MM.1S (cell line): ENCODE measurements at regions not wholly inside any gene's neighbourhood (a gene's known extent, or its start where the extent isn't known, plus 50 kb on each side); places are given as distances from the start of the nearest gene placed in this dataset.
"Not testable (repeated sequence)": the region's sequence is repeated elsewhere in the genome, so short reads cannot be mapped to it uniquely, and the experiment has no call there.

Experiments
- DNase-seq: peaks from one replicate; pipeline ENCODE4 v3.0.0-alpha.2; 2015
- H2AFZ ChIP-seq: fragments of 300-600 bp; sonication (generic); 2 replicates; pipeline ENCODE4 v1.6.0; 2016; ENCODE audit warnings: antibody characterized with exemption, low read length
- H3F3A ChIP-seq: fragments of 300-600 bp; sonication (generic); 2 replicates; pipeline ENCODE4 v1.6.1; 2016; ENCODE audit warnings: mild to moderate bottlenecking, antibody characterized with exemption, low read length, moderate library complexity, mixed read lengths; ENCODE audit not compliant: insufficient read depth
- H3K27ac ChIP-seq: fragments of 300-600 bp; sonication (generic); 2 replicates; pipeline ENCODE4 v1.5.1; 2016; ENCODE audit warnings: mild to moderate bottlenecking, low read length
- H3K27me3 ChIP-seq: fragments of 300-600 bp; sonication (generic); replicated peaks from 2 replicates; pipeline ENCODE4 v1.6.0; 2016; ENCODE audit warnings: low read length; ENCODE audit not compliant: insufficient read depth
- H3K36me3 ChIP-seq: fragments of 300-600 bp; sonication (generic); replicated peaks from 2 replicates; pipeline ENCODE4 v1.6.1; 2016; ENCODE audit warnings: mild to moderate bottlenecking, low read length, mixed read lengths; ENCODE audit not compliant: insufficient read depth
- H3K4me1 ChIP-seq: fragments of 300-600 bp; sonication (generic); 2 replicates; pipeline ENCODE4 v1.6.1; 2016; ENCODE audit warnings: low read length, mixed read lengths
- H3K4me2 ChIP-seq: fragments of 300-600 bp; sonication (generic); 2 replicates; pipeline ENCODE4 v1.6.0; 2016; ENCODE audit warnings: low read depth, low read length
- H3K4me3 ChIP-seq: fragments of 300-600 bp; sonication (generic); 2 replicates; pipeline ENCODE4 v1.5.1; 2016; ENCODE audit warnings: low read length, mixed read lengths
- H3K79me2 ChIP-seq: fragments of 300-600 bp; sonication (generic); 2 replicates; pipeline ENCODE4 v1.6.1; 2016; ENCODE audit warnings: mixed run types, low read length, mixed read lengths
- H3K9ac ChIP-seq: fragments of 300-600 bp; sonication (generic); 2 replicates; pipeline ENCODE4 v1.6.1; 2016; ENCODE audit warnings: low read length, mixed read lengths
- H3K9me2 ChIP-seq: fragments of 300-600 bp; sonication (generic); replicated peaks from 2 replicates; pipeline ENCODE4 v1.6.1; 2016; ENCODE audit warnings: mild to moderate bottlenecking, low read length, mixed read lengths; ENCODE audit not compliant: insufficient read depth
- H3K9me3 ChIP-seq: fragments of 300-600 bp; sonication (generic); replicated peaks from 2 replicates; pipeline ENCODE4 v1.6.1; 2016; ENCODE audit warnings: mild to moderate bottlenecking, low read length, mixed read lengths; ENCODE audit not compliant: insufficient read depth
- H4K20me1 ChIP-seq: fragments of 300-600 bp; sonication (generic); 2 replicates; pipeline ENCODE4 v1.6.1; 2016; ENCODE audit warnings: mild to moderate bottlenecking, low read length, moderate library complexity, mixed read lengths; ENCODE audit not compliant: insufficient read depth
- CTCF ChIP-seq: fragments of 300-600 bp; sonication (generic); IDR thresholded peaks from 2 replicates; pipeline ENCODE4 v1.5.1; 2016; ENCODE audit warnings: antibody characterized with exemption, low read length, mixed read lengths
- EZH2 ChIP-seq: fragments of 300-600 bp; sonication (generic); optimal IDR thresholded peaks from 2 replicates; pipeline ENCODE3; 2017; ENCODE audit warnings: low read depth, mild to moderate bottlenecking, antibody characterized with exemption, low read length, mixed read lengths
- EZH2phosphoT487 ChIP-seq: fragments of 300-600 bp; sonication (generic); IDR thresholded peaks from 2 replicates; pipeline ENCODE4 v1.6.1; 2018; ENCODE audit warnings: antibody characterized with exemption, low read length

- H3K4me2 ChIP-seq: no peak overlapping the region
- H3K79me2 ChIP-seq: no peaks in the 10 kb centered on the region
- DNase-seq: no peak
- H2AFZ ChIP-seq: no peak overlapping the region
- no peaks in the 10 kb centered on the region for H3K4me1 ChIP-seq
- H3K9ac ChIP-seq: no peak overlapping the region
- no peaks in the 10 kb centered on the region for H3K9me3 ChIP-seq
- no peaks in the 10 kb centered on the region for H3K36me3 ChIP-seq
- H3F3A ChIP-seq: no peaks in the 10 kb centered on the region
- H3K27ac ChIP-seq: no peak overlapping the region
- H3K27me3 ChIP-seq: no peaks in the 10 kb centered on the region
- TF ChIP-seq EZH2 (no peak), EZH2phosphoT487 (no peak), CTCF (no peak)
- H3K4me3 ChIP-seq: no peak overlapping the region
- H4K20me1 ChIP-seq: no peaks in the 10 kb centered on the region
- H3K9me2 ChIP-seq: no peaks in the 10 kb centered on the region
Observed at GRCh38 chr3:145251311-145251710, 909.7 kb downstream of the PLOD2 start.

DNA sequence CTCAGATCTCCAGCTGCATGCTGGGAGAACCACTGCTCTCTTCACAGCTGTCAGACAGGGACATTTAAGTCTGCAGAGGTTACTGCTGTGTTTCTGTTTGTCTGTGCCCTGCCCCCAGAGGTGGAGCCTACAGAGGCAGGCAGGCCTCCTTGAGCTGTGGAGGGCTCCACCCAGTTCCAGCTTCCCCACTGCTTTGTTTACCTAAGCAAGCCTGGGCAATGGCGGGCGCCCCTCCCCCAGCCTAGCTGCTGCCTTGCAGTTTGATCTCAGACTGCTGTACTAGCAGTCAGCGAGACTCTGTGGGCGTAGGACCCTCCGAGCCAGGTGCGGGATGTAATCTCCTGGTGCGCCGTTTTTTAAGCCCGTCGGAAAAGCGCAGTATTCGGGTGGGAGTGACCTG is 903.0 kb downstream of the PLOD2 start:
- DNase-seq, H2AFZ ChIP-seq, H3K27ac ChIP-seq: not testable (repeated sequence)

DNA sequence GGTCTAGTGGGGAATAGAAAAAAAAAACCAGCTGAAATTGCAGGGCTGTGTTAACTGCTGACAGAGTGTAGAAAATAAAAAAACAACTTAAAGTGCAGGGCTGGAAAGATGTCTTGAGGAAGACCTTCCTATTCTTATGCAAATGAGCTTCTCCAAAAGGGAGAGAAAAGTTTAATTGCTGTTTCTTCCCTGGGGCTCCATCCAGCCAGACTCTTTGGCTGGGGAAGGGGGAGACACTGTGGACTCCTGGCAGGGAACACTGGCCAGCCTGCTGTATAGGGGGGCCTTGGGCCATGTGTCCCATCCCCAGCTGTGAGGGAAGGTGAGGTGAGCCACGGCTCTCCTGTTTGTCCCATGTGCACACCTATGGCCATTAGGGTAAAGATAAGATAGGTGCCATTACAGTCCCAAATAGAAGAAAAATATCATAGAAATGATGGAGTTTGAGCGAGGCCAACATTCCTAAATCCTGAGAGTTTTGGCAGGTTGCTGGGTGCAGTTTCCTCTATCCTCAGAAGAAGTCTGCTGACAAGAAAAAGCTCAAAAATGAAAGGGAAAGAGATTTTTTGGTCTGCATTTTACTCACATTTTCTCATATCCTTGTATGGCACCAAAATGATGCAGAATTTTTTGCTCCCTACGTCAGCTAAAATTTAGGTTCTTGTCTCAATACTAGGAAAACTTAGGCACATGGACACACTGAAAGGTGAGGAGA is 901.7 kb downstream of the PLOD2 start:
- H3K36me3 ChIP-seq: no peaks in the 10 kb centered on the region
- no peaks in the 10 kb centered on the region for H3F3A ChIP-seq
- no peaks in the 10 kb centered on the region for H3K9me2 ChIP-seq
- H3K4me2 ChIP-seq: no peak overlapping the region
- no peaks in the 10 kb centered on the region for H3K9me3 ChIP-seq
- DNase-seq: no peak
- H3K9ac ChIP-seq: no peak overlapping the region
- H3K4me1 ChIP-seq: no peaks in the 10 kb centered on the region
- H3K27ac ChIP-seq: no peak overlapping the region
- H2AFZ ChIP-seq: 0 out of 2 replicates have a peak overlapping the region, but pooled peaks have one; percentile 26
- no peaks in the 10 kb centered on the region for H3K79me2 ChIP-seq
- H3K4me3 ChIP-seq: no peak overlapping the region
- TF ChIP-seq EZH2phosphoT487: no peak
- no peak for TF ChIP-seq EZH2
- no peak for TF ChIP-seq CTCF
- no peaks in the 10 kb centered on the region for H3K27me3 ChIP-seq
- H4K20me1 ChIP-seq: no peaks in the 10 kb centered on the region

More for the DNA sequence above, 903.0 kb downstream of the PLOD2 start:
- H3K27me3 ChIP-seq, H3K79me2 ChIP-seq, H3K9me2 ChIP-seq, H3K4me2 ChIP-seq, H3F3A ChIP-seq, H4K20me1 ChIP-seq, H3K9ac ChIP-seq, H3K36me3 ChIP-seq, H3K4me1 ChIP-seq, H3K4me3 ChIP-seq, H3K9me3 ChIP-seq: not testable (repeated sequence)

DNA sequence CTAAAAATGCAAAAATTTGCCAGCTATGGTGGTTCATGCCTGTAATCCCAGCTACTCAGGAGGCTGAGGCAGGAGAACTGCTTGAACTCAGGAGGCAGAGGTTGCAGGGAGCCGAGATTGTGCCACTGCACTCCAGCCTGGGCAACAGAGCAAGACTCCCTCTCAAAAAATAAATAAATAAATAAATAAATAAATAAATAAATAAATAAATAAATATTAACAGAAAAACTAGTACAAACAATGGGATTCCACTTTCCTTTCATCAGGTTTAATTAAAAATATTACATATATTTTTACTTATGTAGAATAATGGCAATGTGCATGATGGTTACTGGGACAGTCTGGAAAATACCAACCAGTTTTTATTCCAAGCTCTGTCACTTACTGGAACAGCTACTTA is 897.5 kb downstream of the PLOD2 start:
- H4K20me1 ChIP-seq, H3K9ac ChIP-seq, H3K36me3 ChIP-seq, H2AFZ ChIP-seq, H3K4me2 ChIP-seq, H3K27ac ChIP-seq, H3K9me2 ChIP-seq, H3K9me3 ChIP-seq, DNase-seq, H3K4me1 ChIP-seq, H3K79me2 ChIP-seq, H3F3A ChIP-seq, H3K27me3 ChIP-seq, H3K4me3 ChIP-seq: not testable (repeated sequence)
